OCI-LY1 (cell line): ENCODE measurements at regions not wholly inside any gene's neighbourhood (a gene's known extent, or its start where the extent isn't known, plus 50 kb on each side); places are given as distances from the start of the nearest gene placed in this dataset.
"Not testable (repeated sequence)": the region's sequence is repeated elsewhere in the genome, so short reads cannot be mapped to it uniquely, and the experiment has no call there.

Experiments
- H2AFZ ChIP-seq: fragments of 200-600 bp; sonication (generic), shearing (Covaris generic); 2 replicates; pipeline ENCODE4 v1.6.0; 2014; ENCODE audit warnings: antibody characterized with exemption, mild to moderate bottlenecking, low read length
- H3F3A ChIP-seq: fragments of 200-600 bp; sonication (generic), shearing (Covaris generic); 2 replicates; pipeline ENCODE4 v1.6.0; 2014; ENCODE audit warnings: mild to moderate bottlenecking, antibody characterized with exemption, low read length, moderate library complexity; ENCODE audit not compliant: insufficient read depth
- H3K27ac ChIP-seq: fragments of 200-600 bp; sonication (generic); 2 replicates; pipeline ENCODE4 v1.5.1; 2014; ENCODE audit warnings: low read length, mixed run types, mild to moderate bottlenecking, low read depth; ENCODE audit not compliant: poor library complexity, severe bottlenecking
- H3K27me3 ChIP-seq: fragments of 200-600 bp; sonication (generic); 2 replicates; pipeline ENCODE4 v1.6.0; 2014; ENCODE audit warnings: antibody characterized with exemption, mild to moderate bottlenecking, low read length, moderate library complexity; ENCODE audit not compliant: insufficient read depth
- H3K36me3 ChIP-seq: fragments of 200-600 bp; sonication (generic); 2 replicates; pipeline ENCODE4 v1.6.1; 2014; ENCODE audit warnings: mild to moderate bottlenecking, antibody characterized with exemption, low read length, moderate library complexity, mixed read lengths; ENCODE audit not compliant: insufficient read depth
- H3K4me1 ChIP-seq: fragments of 200-600 bp; sonication (generic); 2 replicates; pipeline ENCODE4 v1.5.1; 2014; ENCODE audit warnings: mild to moderate bottlenecking, low read length, moderate library complexity; ENCODE audit not compliant: insufficient read depth, severe bottlenecking
- H3K4me2 ChIP-seq: fragments of 200-600 bp; sonication (generic), shearing (Covaris generic); 2 replicates; pipeline ENCODE4 v1.6.1; 2014; ENCODE audit warnings: low read length
- H3K4me3 ChIP-seq: fragments of 200-600 bp; sonication (generic); 2 replicates; pipeline ENCODE4 v1.5.1; 2014; ENCODE audit warnings: low read length, low read depth, mild to moderate bottlenecking, mixed read lengths; ENCODE audit not compliant: poor library complexity, severe bottlenecking
- H3K79me2 ChIP-seq: fragments of 200-600 bp; shearing (Covaris generic); 2 replicates; pipeline ENCODE4 v1.6.1; 2016; ENCODE audit warnings: mixed run types, low read length, mixed read lengths; ENCODE audit not compliant: insufficient read depth
- H3K9ac ChIP-seq: fragments of 200-600 bp; sonication (generic), shearing (Covaris generic); 2 replicates; pipeline ENCODE4 v1.6.1; 2014; ENCODE audit warnings: mild to moderate bottlenecking, low read length, mixed read lengths
- H3K9me2 ChIP-seq: fragments of 200-600 bp; sonication (generic), shearing (Covaris generic); 2 replicates; pipeline ENCODE4 v1.6.1; 2014; ENCODE audit warnings: low read depth, mild to moderate bottlenecking, low read length, mixed read lengths
- H3K9me3 ChIP-seq: fragments of 200-600 bp; shearing (Covaris generic); 2 replicates; pipeline ENCODE4 v1.6.1; 2014; ENCODE audit warnings: low read length, mixed read lengths
- H4K20me1 ChIP-seq: fragments of 200-600 bp; sonication (generic), shearing (Covaris generic); 2 replicates; pipeline ENCODE4 v1.6.0; 2016; ENCODE audit warnings: mild to moderate bottlenecking, low read length; ENCODE audit not compliant: insufficient read depth
- EZH2 ChIP-seq: fragments of 200-600 bp; sonication (generic), shearing (Covaris generic); IDR thresholded peaks from 2 replicates; pipeline ENCODE4 v1.8.0; 2017; ENCODE audit warnings: borderline replicate concordance, mixed run types, mild to moderate bottlenecking, antibody characterized with exemption, low read length, moderate library complexity, mixed read lengths
- TF ChIP-seq, protein P1 (sequence below): fragments of 200-600 bp; sonication (generic), shearing (Covaris generic); IDR thresholded peaks from 2 replicates; pipeline ENCODE4 v1.5.1; 2017; ENCODE audit warnings: mild to moderate bottlenecking, antibody characterized with exemption, low read length, moderate library complexity, mixed read lengths

DNA sequence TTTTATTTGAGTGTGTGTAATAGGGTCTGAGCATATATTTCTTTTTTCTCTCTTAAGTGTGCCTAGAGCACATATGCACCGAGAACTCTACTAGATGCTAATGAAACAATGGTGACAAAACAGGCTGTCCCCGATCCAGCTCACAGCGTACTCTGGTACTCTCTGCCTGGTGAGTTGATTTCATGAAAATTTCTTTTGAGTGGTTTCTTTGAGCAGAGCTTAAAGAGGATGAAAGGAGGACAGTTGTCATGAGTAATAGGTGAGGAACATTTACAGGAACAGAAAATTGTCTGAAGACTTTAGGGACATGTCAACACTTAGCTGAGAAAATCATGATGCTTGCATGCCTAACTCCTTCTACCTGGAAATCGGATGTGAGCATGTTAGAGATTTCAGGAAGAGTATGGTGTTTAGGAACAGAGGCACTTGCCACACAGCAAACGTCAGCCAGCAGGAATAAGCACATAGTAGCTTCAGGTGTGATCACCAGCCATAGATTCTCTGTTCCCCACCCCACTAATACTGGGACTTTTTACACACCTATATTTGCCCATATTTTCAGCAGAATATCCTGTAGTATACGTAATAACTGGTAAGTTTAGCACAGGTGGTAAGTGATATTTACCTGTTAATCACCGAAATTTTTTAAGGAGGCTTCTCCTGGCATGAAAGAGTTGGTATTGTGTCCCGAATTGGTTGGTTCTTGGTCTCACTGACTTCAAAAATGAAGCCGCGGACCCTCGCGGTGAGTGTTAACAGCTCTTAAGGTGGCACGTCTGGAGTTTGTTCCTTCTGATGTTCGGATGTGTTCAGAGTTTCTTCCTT lies 111.1 kb downstream of the ZNF330 start:
- H3K27me3 ChIP-seq: no peaks in the 10 kb centered on the region

DNA sequence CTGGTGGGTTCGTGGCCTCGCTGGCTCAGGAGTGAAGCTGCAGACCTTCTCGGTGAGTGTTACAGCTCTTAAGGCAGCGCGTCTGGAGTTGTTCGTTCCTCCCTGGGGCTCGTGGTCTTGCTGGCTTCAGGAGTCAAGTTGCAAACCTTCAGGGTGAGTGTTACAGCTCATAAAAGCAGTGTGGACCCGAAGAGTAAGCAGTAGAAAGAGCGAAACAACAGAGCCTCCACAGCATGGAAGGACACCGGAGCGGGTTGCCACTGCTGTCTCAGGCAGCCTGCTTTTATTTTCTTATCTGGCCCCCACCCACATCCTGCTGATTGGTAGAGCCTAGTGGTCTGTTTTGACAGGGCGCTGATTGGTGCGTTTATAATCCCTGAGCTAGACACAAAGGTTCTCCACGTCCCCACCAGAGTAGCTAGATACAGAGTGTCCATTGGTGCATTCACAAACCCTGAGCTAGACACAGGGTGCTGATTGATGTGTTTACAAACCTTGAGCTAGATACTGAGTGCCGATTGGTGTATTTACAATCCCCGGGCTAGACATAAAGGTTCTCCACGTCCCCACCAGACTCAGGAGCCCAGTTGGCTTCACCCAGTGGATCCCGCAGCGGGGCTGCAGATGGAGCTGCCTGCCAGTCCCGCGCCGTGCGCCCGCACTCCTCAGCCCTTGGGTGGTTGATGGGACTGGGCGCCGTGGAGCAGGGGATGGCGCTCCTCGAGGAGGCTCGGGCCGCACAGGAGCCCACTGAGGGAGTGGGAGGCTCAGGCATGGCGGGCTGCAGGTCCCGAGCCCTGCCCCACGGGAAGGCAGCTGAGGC lies 111.9 kb downstream of the ZNF330 start:
- H3F3A ChIP-seq, H3K4me2 ChIP-seq, H2AFZ ChIP-seq, H3K27me3 ChIP-seq, H3K9me3 ChIP-seq, H3K9ac ChIP-seq, H3K27ac ChIP-seq, H3K9me2 ChIP-seq, H3K4me3 ChIP-seq, H4K20me1 ChIP-seq, H3K36me3 ChIP-seq, H3K79me2 ChIP-seq, H3K4me1 ChIP-seq: not testable (repeated sequence)

More for the DNA sequence above, 111.1 kb downstream of the ZNF330 start:
- Histone ChIP-seq H3K36me3 (no peaks in the 10 kb centered on the region), H3K9ac (no peak overlapping the region), H3K4me3 (no peak overlapping the region), H3K4me1 (no peaks in the 10 kb centered on the region), H3K9me3 (no peaks in the 10 kb centered on the region), H3F3A (no peaks in the 10 kb centered on the region), H3K79me2 (no peaks in the 10 kb centered on the region), H3K4me2 (no peak overlapping the region), H4K20me1 (no peaks in the 10 kb centered on the region), H3K27ac (no peak overlapping the region), H3K9me2 (no peaks in the 10 kb centered on the region), H2AFZ (no peak overlapping the region)
- no peak for TF ChIP-seq EZH2
- TF ChIP-seq, protein P1, sequence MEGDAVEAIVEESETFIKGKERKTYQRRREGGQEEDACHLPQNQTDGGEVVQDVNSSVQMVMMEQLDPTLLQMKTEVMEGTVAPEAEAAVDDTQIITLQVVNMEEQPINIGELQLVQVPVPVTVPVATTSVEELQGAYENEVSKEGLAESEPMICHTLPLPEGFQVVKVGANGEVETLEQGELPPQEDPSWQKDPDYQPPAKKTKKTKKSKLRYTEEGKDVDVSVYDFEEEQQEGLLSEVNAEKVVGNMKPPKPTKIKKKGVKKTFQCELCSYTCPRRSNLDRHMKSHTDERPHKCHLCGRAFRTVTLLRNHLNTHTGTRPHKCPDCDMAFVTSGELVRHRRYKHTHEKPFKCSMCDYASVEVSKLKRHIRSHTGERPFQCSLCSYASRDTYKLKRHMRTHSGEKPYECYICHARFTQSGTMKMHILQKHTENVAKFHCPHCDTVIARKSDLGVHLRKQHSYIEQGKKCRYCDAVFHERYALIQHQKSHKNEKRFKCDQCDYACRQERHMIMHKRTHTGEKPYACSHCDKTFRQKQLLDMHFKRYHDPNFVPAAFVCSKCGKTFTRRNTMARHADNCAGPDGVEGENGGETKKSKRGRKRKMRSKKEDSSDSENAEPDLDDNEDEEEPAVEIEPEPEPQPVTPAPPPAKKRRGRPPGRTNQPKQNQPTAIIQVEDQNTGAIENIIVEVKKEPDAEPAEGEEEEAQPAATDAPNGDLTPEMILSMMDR: no peak

DNA sequence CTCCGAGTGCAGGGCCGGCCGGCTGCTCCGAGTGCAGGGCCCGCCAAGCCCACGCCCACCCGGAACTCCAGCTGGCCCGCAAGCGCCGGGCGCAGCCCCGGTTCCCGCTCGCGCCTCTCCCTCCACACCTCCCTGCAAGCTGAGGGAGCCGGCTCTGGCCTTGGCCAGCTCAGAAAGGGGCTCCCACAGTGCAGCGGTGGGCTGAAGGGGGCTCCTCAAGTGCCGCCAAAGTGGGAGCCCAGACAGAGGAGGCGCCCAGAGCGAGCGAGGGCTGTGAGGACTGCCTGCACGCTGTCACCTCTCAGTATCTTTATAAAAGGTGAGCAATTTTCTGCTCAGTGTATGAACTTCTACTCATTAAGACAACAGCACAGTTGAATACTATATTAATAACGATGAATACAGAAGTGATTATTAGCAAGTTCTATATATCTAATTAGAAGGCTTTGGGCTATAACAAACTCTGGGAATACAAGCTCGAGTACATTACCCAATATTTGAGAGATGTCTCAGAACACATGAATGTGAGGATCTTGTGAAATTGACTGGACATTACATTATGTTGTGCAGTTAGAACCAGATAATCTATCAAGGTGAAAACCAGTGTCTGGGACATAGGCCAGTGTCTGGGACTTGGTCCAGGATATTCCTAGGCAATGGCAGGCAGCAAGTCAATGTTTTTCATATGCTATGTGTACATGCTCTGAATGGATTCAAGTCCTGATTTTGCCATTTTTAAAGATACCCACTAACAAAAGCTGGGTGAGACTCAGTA lies 112.9 kb downstream of the ZNF330 start:
- H3K4me2 ChIP-seq, H4K20me1 ChIP-seq, H2AFZ ChIP-seq, H3K27me3 ChIP-seq, H3K79me2 ChIP-seq, H3K36me3 ChIP-seq, H3K27ac ChIP-seq, H3K9me2 ChIP-seq, H3K4me3 ChIP-seq, H3F3A ChIP-seq, H3K9ac ChIP-seq, H3K9me3 ChIP-seq, H3K4me1 ChIP-seq: not testable (repeated sequence)

DNA sequence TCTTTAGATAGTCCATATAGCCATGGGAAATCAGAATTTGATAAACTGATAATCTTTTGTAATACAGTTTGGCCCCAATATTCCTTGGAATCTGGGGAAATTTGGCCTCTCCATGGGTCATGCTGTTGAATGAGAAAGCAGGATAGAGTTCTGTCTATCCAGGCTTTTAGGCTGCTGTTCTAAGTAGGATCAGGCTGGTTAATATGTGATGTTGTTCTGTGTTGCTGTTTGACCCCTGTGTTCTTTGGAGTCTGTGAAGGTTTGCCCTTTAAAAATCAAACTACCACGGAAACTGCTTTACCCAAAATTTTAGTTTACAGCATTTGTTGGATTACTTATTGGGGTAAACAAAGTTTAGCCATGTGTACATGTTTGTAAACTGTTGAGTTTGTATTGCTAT lies 114.5 kb downstream of the ZNF330 start:
- Histone ChIP-seq H3K36me3 (no peaks in the 10 kb centered on the region), H3K4me2 (no peak overlapping the region), H3K27me3 (no peaks in the 10 kb centered on the region), H3K9ac (no peak overlapping the region), H3K9me3 (no peaks in the 10 kb centered on the region), H3K4me1 (no peaks in the 10 kb centered on the region), H2AFZ (no peak overlapping the region), H3K79me2 (no peaks in the 10 kb centered on the region), H3K27ac (no peak overlapping the region), H4K20me1 (no peaks in the 10 kb centered on the region), H3K4me3 (no peak overlapping the region), H3F3A (no peaks in the 10 kb centered on the region), H3K9me2 (no peaks in the 10 kb centered on the region)
- TF ChIP-seq, protein P1: no peak
- no peak for TF ChIP-seq EZH2
